HFFc6 (cell line): ENCODE measurements at regions not wholly inside any gene's neighbourhood (a gene's known extent, or its start where the extent isn't known, plus 50 kb on each side); places are given as distances from the start of the nearest gene placed in this dataset.

ENCODE experiments used
- DNase-seq: peaks from one replicate; pipeline ENCODE4 v3.0.0-alpha.2; 2018
- H3K27ac Mint-ChIP-seq: 2 replicates; pipeline ENCODE4 v1.8.0; 2020; ENCODE audit warnings: mild to moderate bottlenecking, mixed read lengths
- H3K27me3 Mint-ChIP-seq: 2 replicates; pipeline ENCODE4 v1.8.0; 2021; ENCODE audit warnings: mild to moderate bottlenecking, moderate library complexity, mixed read lengths; ENCODE audit not compliant: insufficient read depth
- H3K36me3 Mint-ChIP-seq: 2 replicates; pipeline ENCODE4 v1.8.0; 2021; ENCODE audit warnings: low read depth, mixed read lengths
- H3K4me1 Mint-ChIP-seq: 2 replicates; pipeline ENCODE4 v1.8.0; 2020; ENCODE audit warnings: low read depth, mixed read lengths
- H3K4me3 Mint-ChIP-seq: 2 replicates; pipeline ENCODE4 v1.8.0; 2020; ENCODE audit warnings: mild to moderate bottlenecking, moderate library complexity, mixed read lengths
- H3K9me3 Mint-ChIP-seq: 2 replicates; pipeline ENCODE4 v1.8.0; 2020; ENCODE audit warnings: mild to moderate bottlenecking, mixed read lengths
- CTCF ChIP-seq: fragments of 200-600 bp; sonication (generic); IDR thresholded peaks from 2 replicates; pipeline ENCODE4 v1.5.0; 2021; ENCODE audit warnings: antibody characterized with exemption, mild to moderate bottlenecking

- Mint-ChIP-seq H3K27ac (no peak overlapping the region), H3K4me1 (no peaks in the 10 kb centered on the region), H3K36me3 (no peaks in the 10 kb centered on the region), H3K27me3 (peaks cover 8% of the 10 kb centered on the region), H3K4me3 (no peak overlapping the region), H3K9me3 (no peaks in the 10 kb centered on the region)
- TF ChIP-seq CTCF = no peak
- no peak for DNase-seq
Measured at GRCh38 chr21:43347461-43348169, 79.3 kb downstream of the SIK1 start.

- H3K4me3 Mint-ChIP-seq = no peak overlapping the region
- H3K27me3 Mint-ChIP-seq = peaks cover 3% of the 10 kb centered on the region; the same call in 1 of the 2 replicates
- no peaks in the 10 kb centered on the region for H3K4me1 Mint-ChIP-seq
- H3K27ac Mint-ChIP-seq = no peak overlapping the region
- TF ChIP-seq CTCF = no peak
- H3K9me3 Mint-ChIP-seq = no peaks in the 10 kb centered on the region
- H3K36me3 Mint-ChIP-seq = no peaks in the 10 kb centered on the region
- DNase-seq = no peak
Measured at GRCh38 chr21:43346551-43346950, 80.4 kb downstream of the SIK1 start.

GRCh38 chr21:43345746-43346409 lies 81.1 kb downstream of the SIK1 start:
- Mint-ChIP-seq H3K4me1 (peaks cover 6% of the 10 kb centered on the region), H3K27me3 (no peaks in the 10 kb centered on the region), H3K4me3 (no peak overlapping the region), H3K27ac (no peak overlapping the region; the same call in 1 of the 2 replicates), H3K36me3 (no peaks in the 10 kb centered on the region), H3K9me3 (no peaks in the 10 kb centered on the region)
- TF ChIP-seq CTCF = no peak
- DNase-seq = peak; percentile 34

- no peak for TF ChIP-seq CTCF
- Mint-ChIP-seq H3K4me1 (peaks cover 13% of the 10 kb centered on the region), H3K4me3 (no peak overlapping the region), H3K9me3 (no peaks in the 10 kb centered on the region), H3K36me3 (no peaks in the 10 kb centered on the region), H3K27ac (no peak overlapping the region), H3K27me3 (no peaks in the 10 kb centered on the region)
- DNase-seq = no peak
Measured at GRCh38 chr21:43345046-43345745, 81.7 kb downstream of the SIK1 start.

GRCh38 chr21:43343992-43344886 lies 82.7 kb downstream of the SIK1 start:
- H3K4me1 Mint-ChIP-seq = peaks cover 15% of the 10 kb centered on the region
- no peaks in the 10 kb centered on the region for H3K36me3 Mint-ChIP-seq
- no peaks in the 10 kb centered on the region for H3K9me3 Mint-ChIP-seq
- DNase-seq = no peak
- no peak overlapping the region for H3K27ac Mint-ChIP-seq
- TF ChIP-seq CTCF = no peak
- H3K4me3 Mint-ChIP-seq = no peak overlapping the region
- H3K27me3 Mint-ChIP-seq = no peaks in the 10 kb centered on the region; the same call in 1 of the 2 replicates
